ENCODE measurements at regions not wholly inside any gene's neighbourhood (a gene's known extent, or its start where the extent isn't known, plus 50 kb on each side); places are given as distances from the start of the nearest gene placed in this dataset.

GRCh38 chr2:44107974-44108373 lies 60.7 kb upstream of the PPM1B start:
- POLR2A ChIA-PET, result no interaction called here
- Histone ChIP-seq H3K4me1 (no peaks in the 10 kb centered on the region), H3K9me3 (no peaks in the 10 kb centered on the region), H3K4me3 (no peak overlapping the region), H3K27ac (no peak overlapping the region), H3K4me2 (no peak overlapping the region)
- WGBS (ENCODE audit: missing lambda C conversion rate), result 77% methylated on average over 3 of the region's 3 CpGs
- DNase-seq (ENCODE audit: low read depth in 1 of 2, low spot score in 1 of 2) (no peak), FAIRE-seq (no peak), ATAC-seq (no peak)
- CTCF ChIA-PET, result interaction anchor here (1.1 to 1.4 kb wide), 4 partner anchors 10 to 64 kb away, joined by 3 to 4 read pairs (median 4); no protein-coding TSS in a partner anchor
- TF ChIP-seq FOSL2 (IDR thresholded peaks at IDR 0.05), result no peak
- no peak for TF ChIP-seq FOSL2 (CRISPR knock-in tag; IDR thresholded peaks at IDR 0.05)
- TF ChIP-seq CEBPB (IDR thresholded peaks at IDR 0.05), result peak; percentile 83 to 92; a peak in 3 of 4 replicates
- no peak for TF ChIP-seq NR3C1 (IDR thresholded peaks at IDR 0.05)

- no peak overlapping the region for H3K4me3 ChIP-seq
- POLR2A ChIA-PET, result no interaction called here
- ATAC-seq, result no peak
- no peaks in the 10 kb centered on the region for H3K9me3 ChIP-seq
- no peak overlapping the region for H3K4me2 ChIP-seq
- no peak for TF ChIP-seq ZC3H11A (IDR thresholded peaks at IDR 0.05)
- no peak for TF ChIP-seq NFE2L2 (conservative IDR thresholded peaks at IDR 0.05; ENCODE audit: low read length)
- TF ChIP-seq TP53 (CRISPR knock-in tag; IDR thresholded peaks at IDR 0.05), result no peak
- no peak for TF ChIP-seq HOXB13 (CRISPR knock-in tag; IDR thresholded peaks at IDR 0.05; ENCODE audit: low read depth)
- TF ChIP-seq RFX5 (IDR thresholded peaks at IDR 0.05), result no peak
- TF ChIP-seq CBX2 (IDR thresholded peaks at IDR 0.05; ENCODE audit: borderline replicate concordance, low read depth), result no peak
- no peak for TF ChIP-seq EHF (CRISPR knock-in tag; IDR thresholded peaks at IDR 0.05)
- TF ChIP-seq RARB (CRISPR knock-in tag; IDR thresholded peaks at IDR 0.05), result no peak
- no peak for TF ChIP-seq ZSCAN20 (CRISPR knock-in tag; IDR thresholded peaks at IDR 0.05)
- no peak for TF ChIP-seq CBX8 (IDR thresholded peaks at IDR 0.05)
- no peak for TF ChIP-seq FOSB (CRISPR knock-in tag; IDR thresholded peaks at IDR 0.05)
- no peak for TF ChIP-seq PBX3 (IDR thresholded peaks at IDR 0.05)
- no peak for TF ChIP-seq RCOR1 (IDR thresholded peaks at IDR 0.05; ENCODE audit: low read depth, low read length)
- TF ChIP-seq KDM1A (IDR thresholded peaks at IDR 0.05; ENCODE audit: low read depth), result no peak
- no peak for TF ChIP-seq REST (IDR thresholded peaks at IDR 0.05)
- TF ChIP-seq POLR2AphosphoS2 (conservative IDR thresholded peaks at IDR 0.05; ENCODE audit: low read length), result no peak
- no peak for DNase-seq (ENCODE audit: low read depth in 1 of 2, low spot score in 1 of 2)
- CTCF ChIA-PET, result interaction anchor here (1.2 to 1.4 kb wide), 2 partner anchors 22 to 65 kb away, joined by 4 read pairs; no protein-coding TSS in a partner anchor
- FAIRE-seq, result no peak
- WGBS (ENCODE audit: missing lambda C conversion rate), result 68% methylated on average over 3 of the region's 3 CpGs
- H3K27ac ChIP-seq, result no peak overlapping the region
- H3K4me1 ChIP-seq, result no peaks in the 10 kb centered on the region
These were observed 59.5 kb upstream of the PPM1B start for GRCh38 chr2:44109166-44109565.

- ChIA-PET POLR2A (no interaction called here), CTCF (no interaction called here)
- ATAC-seq (no peak), FAIRE-seq (no peak), DNase-seq (ENCODE audit: low read depth in 1 of 2, low spot score in 1 of 2) (no peak)
- WGBS (ENCODE audit: missing lambda C conversion rate), result 19% methylated on average over 2 of the region's 2 CpGs
- Histone ChIP-seq H3K27ac (no peak overlapping the region), H3K9me3 (no peaks in the 10 kb centered on the region), H3K4me1 (no peaks in the 10 kb centered on the region), H3K4me2 (no peak overlapping the region), H3K4me3 (no peak overlapping the region)
- TF ChIP-seq CBX2 (IDR thresholded peaks at IDR 0.05; ENCODE audit: borderline replicate concordance, low read depth) (no peak), REST (IDR thresholded peaks at IDR 0.05) (no peak), KDM5A (IDR thresholded peaks at IDR 0.05) (no peak), CEBPB (IDR thresholded peaks at IDR 0.05) (no peak), HOXB5 (CRISPR knock-in tag; IDR thresholded peaks at IDR 0.05) (no peak), POLR2A (IDR thresholded peaks at IDR 0.05; ENCODE audit: low read length) (no peak), EHMT2 (IDR thresholded peaks at IDR 0.05; ENCODE audit: low read depth) (no peak), TFCP2L1 (CRISPR knock-in tag; IDR thresholded peaks at IDR 0.05) (no peak), ZC3H11A (IDR thresholded peaks at IDR 0.05) (no peak), HES2 (IDR thresholded peaks at IDR 0.05) (no peak), KDM1A (IDR thresholded peaks at IDR 0.05; ENCODE audit: low read depth) (no peak), CHD2 (IDR thresholded peaks at IDR 0.05; ENCODE audit: low read length, partially characterized antibody) (no peak), MYC (IDR thresholded peaks at IDR 0.05; ENCODE audit: borderline replicate concordance, low read length) (no peak), EHF (CRISPR knock-in tag; IDR thresholded peaks at IDR 0.05) (no peak), RNF2 (IDR thresholded peaks at IDR 0.05; ENCODE audit: borderline replicate concordance, low read depth) (no peak)
These were observed 58.2 kb upstream of the PPM1B start for GRCh38 chr2:44110444-44110843.
